Umbilical cord (tissue), 1 donor: ENCODE measurements at regions not wholly inside any gene's neighbourhood (a gene's known extent, or its start where the extent isn't known, plus 50 kb on each side); places are given as distances from the start of the nearest gene placed in this dataset.
"Not testable (repeated sequence)": the region's sequence is repeated elsewhere in the genome, so short reads cannot be mapped to it uniquely, and the experiment has no call there.

Source experiments
- DNase-seq: peaks from one replicate; pipeline ENCODE4 v3.0.0-alpha.2; 2015; ENCODE audit warnings: low spot score

DNA sequence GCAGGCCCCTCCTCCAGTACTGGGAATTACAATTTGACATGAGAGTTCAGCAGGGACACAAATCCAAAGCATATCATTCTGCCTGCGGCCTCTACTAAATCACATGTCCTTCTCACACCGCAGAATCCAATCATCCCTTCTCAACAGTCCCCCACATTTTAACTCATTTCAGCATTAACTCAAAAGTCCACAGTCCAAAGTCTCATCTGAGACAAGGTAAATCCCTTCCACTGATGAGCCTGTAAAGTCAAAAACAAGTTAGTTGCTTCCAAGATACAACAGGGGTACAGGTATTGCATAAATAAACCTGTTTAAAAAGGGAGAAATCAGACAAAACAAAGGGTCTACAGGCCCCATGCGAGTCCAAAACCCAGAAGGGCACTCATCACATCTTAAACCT lies 64.0 kb downstream of the EBNA1BP2 start:
- no peak for DNase-seq

GRCh38 chr1:43107664-43108063 lies 64.4 kb downstream of the EBNA1BP2 start:
- DNase-seq = no peak

- DNase-seq = no peak
These were observed 67.9 kb downstream of the EBNA1BP2 start for GRCh38 chr1:43104027-43104763.

DNA sequence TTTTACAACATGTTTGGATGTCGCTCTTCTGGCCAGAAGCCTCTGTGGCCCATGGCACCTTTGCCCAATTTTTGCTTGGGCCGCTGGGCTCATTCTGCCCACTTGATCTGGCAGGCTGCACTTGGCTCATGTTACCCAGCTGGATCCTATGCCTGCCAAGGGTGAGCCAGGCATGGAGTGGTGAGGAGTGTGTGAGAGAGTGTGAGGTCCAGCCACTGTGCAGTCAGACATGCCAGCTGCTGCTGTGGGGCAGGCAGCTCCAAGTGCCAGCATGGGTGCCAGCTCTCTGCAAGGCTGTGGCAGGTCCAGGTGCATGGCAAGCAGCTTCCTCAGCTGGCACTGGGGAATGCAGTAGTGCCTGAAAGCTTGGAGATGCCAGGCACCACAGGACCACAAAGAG lies 71.0 kb downstream of the EBNA1BP2 start:
- no peak for DNase-seq

GRCh38 chr1:43098200-43098599 lies 73.9 kb downstream of the EBNA1BP2 start:
- no peak for DNase-seq

- DNase-seq = not testable (repeated sequence)
These were observed 75.6 kb downstream of the EBNA1BP2 start for GRCh38 chr1:43096528-43096927.

DNA sequence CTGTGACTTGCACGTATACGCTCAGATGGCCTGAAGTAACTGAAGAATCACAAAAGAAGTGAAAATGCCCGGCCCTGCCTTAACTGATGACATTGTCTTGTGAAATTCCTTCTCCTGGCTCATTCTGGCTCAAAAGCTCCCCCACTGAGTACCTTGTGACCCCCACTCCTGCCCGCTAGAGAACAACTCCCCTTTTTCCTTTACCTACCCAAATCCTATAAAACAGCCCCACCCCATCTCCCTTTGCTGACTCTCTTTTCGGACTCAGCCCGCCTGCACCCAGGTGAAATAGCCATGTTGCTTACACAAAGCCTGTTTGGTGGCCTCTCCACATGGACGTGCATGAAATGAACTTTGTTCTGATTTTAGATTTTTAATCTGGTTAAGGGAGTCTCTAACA lies 81.3 kb downstream of the EBNA1BP2 start:
- DNase-seq = not testable (repeated sequence)

DNA sequence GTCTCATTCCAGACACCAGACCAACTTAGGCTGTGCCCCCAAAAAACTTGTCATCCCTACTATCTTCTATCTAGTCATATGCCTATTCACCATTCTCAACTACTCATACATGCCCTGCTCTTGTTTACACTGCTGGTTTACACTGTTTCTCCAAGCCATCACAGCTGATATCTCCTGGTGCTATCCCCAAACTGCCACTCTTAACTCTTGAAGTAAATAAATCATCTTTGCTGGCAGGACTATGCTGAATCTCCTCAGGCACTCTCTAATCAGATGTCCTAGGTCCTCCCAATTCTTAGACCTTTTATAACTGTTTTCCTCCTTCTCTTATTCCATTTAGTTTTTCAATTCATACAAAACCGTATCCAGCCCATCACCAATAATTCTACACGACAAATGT lies 81.9 kb downstream of the EBNA1BP2 start:
- DNase-seq = not testable (repeated sequence)

DNA sequence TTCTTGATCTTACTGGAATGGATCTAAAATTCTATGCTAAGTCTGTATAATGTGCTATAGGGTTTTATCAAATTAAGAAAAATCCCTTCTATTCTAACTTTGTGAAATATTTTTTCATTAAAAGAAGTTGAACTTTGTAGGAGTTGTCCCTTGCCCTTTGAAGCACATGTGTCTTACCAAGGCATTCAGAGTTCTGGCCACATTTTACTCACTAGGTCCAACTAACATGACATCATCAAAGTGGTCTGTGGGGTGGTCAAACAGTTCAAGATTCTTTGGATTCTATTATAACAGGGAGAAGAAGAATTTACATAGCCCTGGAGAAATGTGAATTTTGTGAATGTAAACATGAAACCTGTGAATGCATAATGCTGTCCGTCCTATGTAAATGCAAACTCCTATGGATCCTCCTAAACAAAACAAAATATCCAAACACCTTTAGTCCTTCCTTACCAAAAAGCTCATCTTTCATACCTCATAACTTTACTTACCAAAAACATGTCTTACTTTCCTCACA lies 88.7 kb downstream of the EBNA1BP2 start:
- no peak for DNase-seq

DNA sequence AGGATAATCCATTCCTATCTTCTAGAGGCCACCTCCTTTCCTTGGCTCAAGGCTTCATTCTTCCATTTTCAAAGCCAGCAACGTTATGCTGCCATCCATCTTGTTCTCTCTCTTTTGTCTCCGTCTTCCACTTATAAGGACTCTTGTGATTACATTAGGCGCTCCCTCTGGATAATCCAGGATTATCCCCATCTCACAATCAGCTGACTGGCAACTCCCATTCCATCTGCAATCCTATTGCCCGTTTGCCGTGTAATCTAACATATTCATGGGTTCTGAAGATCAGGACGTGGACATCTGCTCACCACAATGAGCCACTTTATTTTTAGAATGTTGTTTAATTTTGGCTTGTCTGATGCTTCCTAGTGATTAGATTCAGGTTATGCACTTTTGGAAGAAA lies 89.3 kb downstream of the EBNA1BP2 start:
- DNase-seq = no peak

DNA sequence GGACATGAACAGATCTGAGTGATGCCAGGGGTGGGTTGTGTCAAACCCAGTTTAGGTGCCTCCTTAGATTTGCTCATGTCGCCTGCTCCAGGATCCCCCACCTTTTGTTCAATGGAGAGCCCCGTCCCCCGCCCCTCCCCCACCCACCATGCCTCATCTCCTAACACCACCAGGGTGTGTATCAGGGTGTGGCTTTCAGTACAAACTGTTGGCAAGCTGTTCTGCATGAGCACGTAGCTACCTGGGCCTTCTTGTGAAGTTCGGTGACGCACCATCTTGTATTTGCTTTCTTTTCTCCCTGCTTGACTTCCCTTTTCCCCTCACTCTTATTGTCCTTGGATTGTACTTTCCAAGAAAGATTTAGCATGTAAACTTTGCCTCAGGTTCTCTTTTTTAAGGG lies 94.8 kb downstream of the EBNA1BP2 start:
- no peak for DNase-seq

DNA sequence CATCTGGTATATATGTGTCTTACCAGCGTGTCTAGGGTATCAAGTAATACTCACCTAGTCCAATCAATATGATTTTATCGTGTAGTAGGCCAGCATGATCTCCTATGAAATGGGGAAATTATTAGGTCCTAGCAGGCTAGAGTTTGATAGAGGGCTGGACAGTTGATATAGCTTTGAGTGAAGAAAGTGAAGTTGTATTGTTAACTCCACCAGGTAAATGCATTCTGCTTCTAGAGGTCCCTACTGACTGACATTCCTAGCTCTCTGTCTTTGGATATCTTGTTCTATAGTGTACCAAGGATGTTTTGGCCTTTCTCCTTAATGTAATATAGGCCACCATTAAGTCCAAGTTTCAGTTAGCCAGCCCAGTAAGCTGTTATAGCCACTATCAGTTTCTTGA lies 97.4 kb downstream of the EBNA1BP2 start:
- DNase-seq = no peak

DNA sequence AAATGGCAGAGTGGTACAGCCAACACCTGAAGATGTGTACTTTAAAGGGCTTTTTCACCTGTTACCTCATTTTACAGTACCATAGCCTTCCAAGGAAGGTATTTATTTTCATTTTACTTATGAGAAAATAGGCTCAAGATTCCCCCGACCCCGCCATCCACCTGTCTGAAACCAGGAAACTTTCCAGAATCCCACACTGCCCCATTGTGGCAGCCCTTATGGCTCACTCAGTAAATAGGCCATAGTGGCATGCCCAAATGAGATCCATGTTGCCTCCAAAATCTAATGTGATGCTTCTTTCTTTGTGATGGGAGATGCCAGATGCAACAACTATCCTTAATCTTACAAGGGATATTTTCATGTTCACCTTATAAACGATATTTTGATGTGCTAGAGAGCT lies 97.8 kb downstream of the EBNA1BP2 start:
- DNase-seq = no peak

GRCh38 chr1:43073490-43074230 lies 98.4 kb downstream of the EBNA1BP2 start:
- peak; percentile 92 for DNase-seq

- no peak for DNase-seq
These were observed 99.8 kb downstream of the EBNA1BP2 start for GRCh38 chr1:43072314-43072713.

DNA sequence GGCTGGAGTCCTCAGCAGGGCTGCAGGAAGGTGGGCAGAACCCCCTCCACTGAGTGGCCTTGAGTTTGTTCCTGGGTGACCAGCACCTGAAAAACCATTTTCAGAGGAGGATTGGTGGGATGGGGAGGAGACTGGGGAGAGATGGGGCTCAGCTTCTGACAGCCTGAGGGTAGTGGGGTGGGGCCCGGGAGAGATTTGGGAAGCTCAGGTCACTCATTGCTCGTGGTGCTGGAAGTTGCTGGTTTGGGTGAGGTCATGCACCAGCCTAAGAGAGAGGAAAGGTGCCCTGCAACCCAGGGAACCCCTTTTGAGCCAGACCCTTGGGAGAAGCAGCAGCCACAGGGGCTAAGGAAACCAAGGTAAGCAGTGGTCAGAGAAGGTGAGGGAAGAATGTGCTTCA lies 100.8 kb downstream of the EBNA1BP2 start:
- DNase-seq = no peak

GRCh38 chr1:43069461-43070050 lies 102.5 kb downstream of the EBNA1BP2 start:
- peak; percentile 92 for DNase-seq

DNA sequence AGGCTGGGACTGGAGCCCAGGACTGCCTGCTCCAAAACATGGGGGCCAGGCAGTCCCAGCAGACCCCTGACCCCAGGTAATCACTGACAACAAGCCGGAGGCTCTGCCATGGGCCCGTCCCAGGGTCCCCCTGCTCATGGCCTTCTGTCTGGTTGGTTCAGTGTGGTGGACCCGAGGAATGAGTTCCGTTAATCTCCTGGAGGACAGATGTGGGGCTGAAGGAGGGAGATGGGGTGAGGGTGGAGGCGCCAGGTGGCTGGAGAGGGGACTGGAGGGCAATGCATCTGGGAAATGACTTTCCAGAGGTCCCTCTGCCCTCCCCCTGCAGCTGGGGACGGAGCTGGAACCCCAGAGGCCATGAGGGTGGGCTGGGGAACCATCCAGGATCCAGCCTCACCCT lies 103.2 kb downstream of the EBNA1BP2 start:
- no peak for DNase-seq

DNA sequence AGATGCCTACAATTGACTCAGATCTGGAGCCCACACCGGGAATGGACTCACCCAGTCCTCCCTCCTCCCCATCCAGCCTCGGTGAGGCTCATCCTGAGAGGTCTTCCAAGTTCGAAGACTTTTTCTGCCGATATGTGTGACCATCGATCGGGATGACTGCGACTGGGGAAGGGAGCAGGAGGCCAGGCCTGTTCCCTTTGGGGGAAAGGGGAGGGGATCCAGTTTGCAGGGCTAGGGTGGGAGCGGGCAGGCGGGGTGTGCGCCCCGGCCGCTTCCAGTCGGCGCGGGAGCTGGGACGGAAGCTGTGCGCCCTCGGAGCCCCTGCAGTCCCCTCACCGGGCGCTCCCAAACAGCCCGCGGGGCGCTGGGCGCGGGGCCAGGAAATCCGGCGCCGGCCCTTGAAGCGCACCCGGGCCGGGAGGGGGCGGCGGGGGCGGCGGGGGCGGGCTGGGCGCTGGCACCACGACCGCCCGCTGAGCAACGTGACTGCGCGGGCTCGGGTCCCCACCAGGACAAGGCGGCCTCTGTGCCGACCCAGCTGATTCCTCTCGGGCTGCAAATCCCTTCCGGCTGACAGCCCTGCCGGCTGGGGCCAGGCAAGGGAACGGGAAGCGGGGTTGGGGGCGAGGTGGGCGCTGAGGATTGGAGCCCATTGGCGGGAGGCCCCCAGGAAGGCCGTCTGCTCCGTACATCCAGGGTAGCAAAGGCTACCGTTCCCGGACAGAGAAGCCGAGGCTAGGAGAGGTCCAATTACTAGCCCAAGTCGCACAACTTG lies 103.9 kb downstream of the EBNA1BP2 start:
- no peak for DNase-seq

DNA sequence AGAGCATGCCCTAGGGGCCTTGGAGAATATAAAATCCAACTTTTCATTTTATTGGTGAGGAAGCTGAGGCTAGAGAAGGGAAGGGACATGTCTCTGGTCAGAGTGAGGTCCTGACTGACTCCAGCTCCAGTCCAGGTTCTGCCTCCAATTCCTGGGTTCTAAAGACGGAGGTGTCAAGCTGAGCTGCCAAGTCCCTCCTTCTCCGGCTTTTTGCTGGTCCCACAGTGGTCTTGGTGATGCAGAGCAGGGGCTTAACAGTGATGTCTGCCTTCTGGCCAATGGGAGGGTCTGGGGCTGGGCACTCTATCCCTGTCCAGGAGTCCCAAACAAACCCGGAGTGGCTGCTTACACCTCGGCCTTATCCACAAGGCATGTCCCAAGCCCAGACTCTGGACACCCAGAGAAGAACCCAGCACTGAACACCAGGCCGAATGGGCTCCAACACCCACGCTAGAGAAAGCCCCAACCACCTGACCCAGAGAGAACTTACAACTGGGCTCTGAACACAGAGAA lies 104.8 kb downstream of the EBNA1BP2 start:
- no peak for DNase-seq

GRCh38 chr1:43066578-43066977 lies 105.5 kb downstream of the EBNA1BP2 start:
- DNase-seq = no peak
